Thyroid gland (tissue), 4 donors: ENCODE measurements at regions not wholly inside any gene's neighbourhood (a gene's known extent, or its start where the extent isn't known, plus 50 kb on each side); places are given as distances from the start of the nearest gene placed in this dataset.

Experiments
- DNase-seq, 2 donors: peaks; one replicate each; pipeline ENCODE4 v3.0.0-alpha.2; 2019
- H3K27ac ChIP-seq, 3 donors: fragments of 200-600 bp; sonication (generic); 1 replicate in 2 of 3; 2 replicates in 1 of 3; pipeline ENCODE4 v1.5.1; 2016 to 2019; ENCODE audit warnings: mild to moderate bottlenecking in 1 of 3, moderate library complexity in 1 of 3
- H3K27me3 ChIP-seq: fragments of 200-600 bp; sonication (generic); one replicate; pipeline ENCODE4 v1.5.1; 2019
- H3K36me3 ChIP-seq, 2 donors: fragments of 200-600 bp; sonication (generic); one replicate each; pipeline ENCODE4 v1.5.1; 2016 to 2019
- H3K4me1 ChIP-seq, 2 donors: fragments of 200-600 bp; sonication (generic); one replicate each; pipeline ENCODE4 v1.5.1; 2017 to 2019
- H3K4me3 ChIP-seq, 3 donors: fragments of 200-600 bp; sonication (generic); replicated peaks in 1 of 3; 1 replicate in 2 of 3; 2 replicates in 1 of 3; pipeline ENCODE4 v1.5.1; 2016; ENCODE audit warnings: mild to moderate bottlenecking in 1 of 3
- H3K9me3 ChIP-seq: fragments of 200-600 bp; sonication (generic); one replicate; pipeline ENCODE4 v1.5.1; 2017
- CTCF ChIP-seq, 6 experiments: fragments of 200-600 bp in 3 of 6; fragments of 450-650 bp in 3 of 6; sonication (generic) in 3 of 6; IDR thresholded peaks; one replicate each; pipeline ENCODE4 v1.5.1; 2016 to 2019; ENCODE audit warnings: antibody characterized with exemption in 6 of 6, mild to moderate bottlenecking in 2 of 6, inconsistent platforms in 1 of 6, moderate library complexity in 1 of 6
- POLR2A ChIP-seq, 2 donors: fragments of 450-650 bp; IDR thresholded peaks; one replicate each; pipeline ENCODE4 v1.6.1; 2017; ENCODE audit warnings: antibody characterized with exemption in 2 of 2, mild to moderate bottlenecking in 2 of 2, moderate library complexity in 1 of 2
- WGBS, 2 donors: methylation state at CpG; one replicate each; pipeline ENCODE4 v1.1.5; 2017; 5-methylcytosine and 5-hydroxymethylcytosine counted together
- intact Hi-C: fragments of 100-400 bp; cut with DNase I; formaldehyde crosslinking; loops from one replicate; pipeline ENCODE4 v1.15.1; 2023

- Histone ChIP-seq H3K4me3 (no peak overlapping the region), H3K36me3 (no peaks in the 10 kb centered on the region), H3K9me3 (no peaks in the 10 kb centered on the region), H3K4me1 (peaks cover 29 to 48% of the 10 kb centered on the region in 2 donors), H3K27me3 (no peaks in the 10 kb centered on the region), H3K27ac (peak overlapping the region in 2 of 3 donors; percentile 58 to 74)
- TF ChIP-seq CTCF (IDR thresholded peaks at IDR 0.05) (no peak), POLR2A (IDR thresholded peaks at IDR 0.05) (no peak)
- WGBS, 2 donors = 42% methylated on average over 9 of the region's 9 CpGs
- intact Hi-C loops = no loop called here
- peak; percentile 81 to 83 for DNase-seq
Observed at GRCh38 chr6:1228754-1229191, 83.1 kb upstream of the FOXQ1 start.

GRCh38 chr6:1227935-1228753, 83.8 kb upstream of the FOXQ1 start:
- TF ChIP-seq CTCF (IDR thresholded peaks at IDR 0.05) (no peak), POLR2A (IDR thresholded peaks at IDR 0.05) (no peak)
- intact Hi-C loops = no loop called here
- Histone ChIP-seq H3K36me3 (no peaks in the 10 kb centered on the region), H3K9me3 (no peaks in the 10 kb centered on the region), H3K27ac (peak overlapping the region in 2 of 3 donors; percentile 58 to 74), H3K27me3 (no peaks in the 10 kb centered on the region), H3K4me3 (no peak overlapping the region), H3K4me1 (peaks cover 34 to 48% of the 10 kb centered on the region in 2 donors)
- DNase-seq = no peak
- WGBS, 2 donors = 74 to 77% methylated on average over 16 of the region's 16 CpGs

GRCh38 chr6:1227600-1227934, 84.3 kb upstream of the FOXQ1 start:
- Histone ChIP-seq H3K36me3 (no peaks in the 10 kb centered on the region), H3K27ac (no peak overlapping the region), H3K27me3 (no peaks in the 10 kb centered on the region), H3K4me3 (no peak overlapping the region), H3K9me3 (no peaks in the 10 kb centered on the region), H3K4me1 (peaks cover 34 to 51% of the 10 kb centered on the region in 2 donors)
- intact Hi-C loops = no loop called here
- DNase-seq = no peak
- 88 to 93% methylated on average over 3 of the region's 3 CpGs for WGBS, 2 donors
- TF ChIP-seq POLR2A (IDR thresholded peaks at IDR 0.05) = no peak
- TF ChIP-seq CTCF (IDR thresholded peaks at IDR 0.05) = no peak

GRCh38 chr6:1226277-1227099, 85.4 kb upstream of the FOXQ1 start:
- H3K27me3 ChIP-seq = no peaks in the 10 kb centered on the region
- no peaks in the 10 kb centered on the region for H3K36me3 ChIP-seq
- WGBS, 2 donors = 37 to 39% methylated on average over 18 of the region's 18 CpGs
- H3K27ac ChIP-seq = peak overlapping the region; percentile 9 to 64 (median 29)
- H3K4me1 ChIP-seq = peaks cover 31 to 51% of the 10 kb centered on the region in 2 donors
- H3K9me3 ChIP-seq = no peaks in the 10 kb centered on the region
- TF ChIP-seq POLR2A (IDR thresholded peaks at IDR 0.05) (peak in 1 of 2 donors; percentile 11), CTCF (IDR thresholded peaks at IDR 0.05) (no peak)
- intact Hi-C loops = no loop called here
- peak; percentile 65 to 70 for DNase-seq
- no peak overlapping the region for H3K4me3 ChIP-seq

- intact Hi-C loops = no loop called here
- Histone ChIP-seq H3K27ac (no peak overlapping the region), H3K4me1 (peaks cover 36 to 52% of the 10 kb centered on the region in 2 donors), H3K4me3 (no peak overlapping the region), H3K9me3 (no peaks in the 10 kb centered on the region), H3K36me3 (no peaks in the 10 kb centered on the region), H3K27me3 (no peaks in the 10 kb centered on the region)
- no peak for TF ChIP-seq CTCF (IDR thresholded peaks at IDR 0.05)
- TF ChIP-seq POLR2A (IDR thresholded peaks at IDR 0.05) = no peak
- DNase-seq = no peak
- 85 to 100% methylated on average over 2 of the region's 2 CpGs for WGBS, 2 donors
Observed at GRCh38 chr6:1224514-1224913, 87.4 kb upstream of the FOXQ1 start.
